Loucy (cell line): ENCODE measurements at regions not wholly inside any gene's neighbourhood (a gene's known extent, or its start where the extent isn't known, plus 50 kb on each side); places are given as distances from the start of the nearest gene placed in this dataset.

Experiments
- H2AFZ ChIP-seq: fragments of 200-600 bp; sonication (generic); 2 replicates; pipeline ENCODE4 v1.6.0; 2016; ENCODE audit warnings: antibody characterized with exemption, mild to moderate bottlenecking, low read length, moderate library complexity
- H3F3A ChIP-seq: fragments of 200-600 bp; 2 replicates; pipeline ENCODE4 v1.6.0; 2016; ENCODE audit warnings: antibody characterized with exemption, low read depth, mild to moderate bottlenecking
- H3K27me3 ChIP-seq: fragments of 200-600 bp; sonication (generic); 2 replicates; pipeline ENCODE4 v1.6.1; 2014; ENCODE audit warnings: low read length, mild to moderate bottlenecking; ENCODE audit not compliant: insufficient read depth, poor library complexity, severe bottlenecking
- H3K36me3 ChIP-seq: fragments of 200-600 bp; sonication (generic); 2 replicates; pipeline ENCODE4 v1.6.1; 2016; ENCODE audit warnings: low read length; ENCODE audit not compliant: insufficient read depth
- H3K4me1 ChIP-seq: fragments of 200-600 bp; sonication (generic); 2 replicates; pipeline ENCODE4 v1.5.1; 2014; ENCODE audit warnings: low read length, mild to moderate bottlenecking; ENCODE audit not compliant: insufficient read depth, poor library complexity, severe bottlenecking
- H3K4me2 ChIP-seq: fragments of 200-600 bp; sonication (generic); 2 replicates; pipeline ENCODE4 v1.6.0; 2014; ENCODE audit warnings: antibody characterized with exemption, low read length, low read depth, mild to moderate bottlenecking; ENCODE audit not compliant: poor library complexity, severe bottlenecking
- H3K4me3 ChIP-seq: fragments of 200-600 bp; sonication (generic); 2 replicates; pipeline ENCODE4 v1.5.1; 2014; ENCODE audit warnings: low read length, mild to moderate bottlenecking, mixed read lengths; ENCODE audit not compliant: poor library complexity, severe bottlenecking
- H3K79me2 ChIP-seq: fragments of 200-600 bp; sonication (generic); 2 replicates; pipeline ENCODE4 v1.6.1; 2014; ENCODE audit warnings: low read length; ENCODE audit not compliant: insufficient read depth
- H3K9ac ChIP-seq: fragments of 200-600 bp; sonication (generic); 2 replicates; pipeline ENCODE4 v1.6.0; 2014; ENCODE audit warnings: mild to moderate bottlenecking, low read depth, low read length, moderate library complexity; ENCODE audit not compliant: poor library complexity, severe bottlenecking
- H3K9me2 ChIP-seq: fragments of 200-600 bp; sonication (generic); replicated peaks from 2 replicates; pipeline ENCODE4 v1.6.1; 2016; ENCODE audit warnings: low read depth, low read length, mixed read lengths
- H3K9me3 ChIP-seq: fragments of 200-600 bp; sonication (generic); 2 replicates; pipeline ENCODE4 v1.6.1; 2014; ENCODE audit warnings: mild to moderate bottlenecking, antibody characterized with exemption, low read length, low read depth; ENCODE audit not compliant: insufficient read depth
- H4K20me1 ChIP-seq: fragments of 200-600 bp; sonication (generic); 2 replicates; pipeline ENCODE4 v1.6.0; 2014; ENCODE audit warnings: antibody characterized with exemption, low read length, mild to moderate bottlenecking; ENCODE audit not compliant: insufficient read depth, poor library complexity, severe bottlenecking
- EZH2phosphoT487 ChIP-seq: fragments of 200-600 bp; IDR thresholded peaks from 2 replicates; pipeline ENCODE4 v1.6.1; 2018; ENCODE audit warnings: antibody characterized with exemption, mild to moderate bottlenecking, moderate library complexity, borderline replicate concordance
- TF ChIP-seq, protein P1 (sequence below): fragments of 200-600 bp; sonication (generic); conservative IDR thresholded peaks from 2 replicates; pipeline ENCODE4 v1.5.1; 2014; ENCODE audit warnings: mild to moderate bottlenecking, antibody characterized with exemption, low read length

GRCh38 chr5:128626536-128627090 is 88.6 kb upstream of the FBN2 start:
- Histone ChIP-seq H4K20me1 (no peaks in the 10 kb centered on the region), H3K4me3 (no peak overlapping the region), H3K9me3 (no peaks in the 10 kb centered on the region)

GRCh38 chr5:128627939-128628338 is 89.9 kb upstream of the FBN2 start:
- no peaks in the 10 kb centered on the region for H3K79me2 ChIP-seq
- H3K9ac ChIP-seq: no peak overlapping the region
- H3K4me2 ChIP-seq: no peak overlapping the region
- no peak overlapping the region for H2AFZ ChIP-seq
- no peaks in the 10 kb centered on the region for H3K36me3 ChIP-seq
- no peaks in the 10 kb centered on the region for H3K9me2 ChIP-seq
- H4K20me1 ChIP-seq: no peaks in the 10 kb centered on the region
- H3K4me3 ChIP-seq: no peak overlapping the region
- H3K9me3 ChIP-seq: no peaks in the 10 kb centered on the region
- no peak for TF ChIP-seq EZH2phosphoT487
- TF ChIP-seq, protein P1, sequence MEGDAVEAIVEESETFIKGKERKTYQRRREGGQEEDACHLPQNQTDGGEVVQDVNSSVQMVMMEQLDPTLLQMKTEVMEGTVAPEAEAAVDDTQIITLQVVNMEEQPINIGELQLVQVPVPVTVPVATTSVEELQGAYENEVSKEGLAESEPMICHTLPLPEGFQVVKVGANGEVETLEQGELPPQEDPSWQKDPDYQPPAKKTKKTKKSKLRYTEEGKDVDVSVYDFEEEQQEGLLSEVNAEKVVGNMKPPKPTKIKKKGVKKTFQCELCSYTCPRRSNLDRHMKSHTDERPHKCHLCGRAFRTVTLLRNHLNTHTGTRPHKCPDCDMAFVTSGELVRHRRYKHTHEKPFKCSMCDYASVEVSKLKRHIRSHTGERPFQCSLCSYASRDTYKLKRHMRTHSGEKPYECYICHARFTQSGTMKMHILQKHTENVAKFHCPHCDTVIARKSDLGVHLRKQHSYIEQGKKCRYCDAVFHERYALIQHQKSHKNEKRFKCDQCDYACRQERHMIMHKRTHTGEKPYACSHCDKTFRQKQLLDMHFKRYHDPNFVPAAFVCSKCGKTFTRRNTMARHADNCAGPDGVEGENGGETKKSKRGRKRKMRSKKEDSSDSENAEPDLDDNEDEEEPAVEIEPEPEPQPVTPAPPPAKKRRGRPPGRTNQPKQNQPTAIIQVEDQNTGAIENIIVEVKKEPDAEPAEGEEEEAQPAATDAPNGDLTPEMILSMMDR: no peak
- H3K4me1 ChIP-seq: no peaks in the 10 kb centered on the region
- H3K27me3 ChIP-seq: no peaks in the 10 kb centered on the region
- no peaks in the 10 kb centered on the region for H3F3A ChIP-seq

More at GRCh38 chr5:128626536-128627090, 88.6 kb upstream of the FBN2 start:
- Histone ChIP-seq H3F3A (no peaks in the 10 kb centered on the region), H3K4me1 (no peaks in the 10 kb centered on the region), H2AFZ (no peak overlapping the region), H3K4me2 (no peak overlapping the region), H3K79me2 (no peaks in the 10 kb centered on the region), H3K9me2 (no peaks in the 10 kb centered on the region), H3K36me3 (no peaks in the 10 kb centered on the region), H3K27me3 (no peaks in the 10 kb centered on the region), H3K9ac (no peak overlapping the region)
- TF ChIP-seq, protein P1: no peak
- TF ChIP-seq EZH2phosphoT487: no peak

GRCh38 chr5:128629157-128629556 is 91.1 kb upstream of the FBN2 start:
- H3K4me1 ChIP-seq: no peaks in the 10 kb centered on the region
- no peaks in the 10 kb centered on the region for H3K79me2 ChIP-seq
- H3K9me3 ChIP-seq: no peaks in the 10 kb centered on the region

More at GRCh38 chr5:128629157-128629556, 91.1 kb upstream of the FBN2 start:
- no peaks in the 10 kb centered on the region for H3K27me3 ChIP-seq
- H3F3A ChIP-seq: no peaks in the 10 kb centered on the region
- no peaks in the 10 kb centered on the region for H3K36me3 ChIP-seq
- H3K9me2 ChIP-seq: no peaks in the 10 kb centered on the region
- H2AFZ ChIP-seq: no peak overlapping the region
- no peaks in the 10 kb centered on the region for H4K20me1 ChIP-seq
- H3K4me2 ChIP-seq: no peak overlapping the region
- H3K4me3 ChIP-seq: no peak overlapping the region
- H3K9ac ChIP-seq: no peak overlapping the region
- TF ChIP-seq, protein P1: no peak
- no peak for TF ChIP-seq EZH2phosphoT487
